ENCODE measurements at regions not wholly inside any gene's neighbourhood (a gene's known extent, or its start where the extent isn't known, plus 50 kb on each side); places are given as distances from the start of the nearest gene placed in this dataset.

DNA sequence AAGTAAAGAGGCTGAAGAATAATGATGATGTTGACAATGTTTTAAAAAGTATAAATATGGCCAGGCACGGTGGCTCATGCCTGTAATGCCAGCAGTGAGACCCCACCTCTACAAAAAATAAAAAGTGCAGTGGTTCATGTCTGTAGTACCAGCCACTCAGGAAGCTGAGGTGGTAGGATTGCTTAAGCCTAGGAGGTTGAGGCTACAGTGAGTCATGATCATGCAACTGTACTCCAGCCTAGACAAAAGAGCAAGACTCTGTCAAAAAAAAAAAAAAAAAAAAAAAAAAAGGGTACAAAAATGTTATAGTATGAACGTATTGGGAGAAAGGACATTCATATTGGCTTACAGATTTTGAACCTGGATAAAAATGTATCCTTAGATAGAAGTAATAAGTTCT lies 543.1 kb upstream of the IRAK1BP1 start:
- POLR2A ChIA-PET: no interaction called here
- H3K4me1 ChIP-seq (ENCODE audit: control insufficient read depth, insufficient read depth, low read length): no peaks in the 10 kb centered on the region
- TF ChIP-seq, protein P1, sequence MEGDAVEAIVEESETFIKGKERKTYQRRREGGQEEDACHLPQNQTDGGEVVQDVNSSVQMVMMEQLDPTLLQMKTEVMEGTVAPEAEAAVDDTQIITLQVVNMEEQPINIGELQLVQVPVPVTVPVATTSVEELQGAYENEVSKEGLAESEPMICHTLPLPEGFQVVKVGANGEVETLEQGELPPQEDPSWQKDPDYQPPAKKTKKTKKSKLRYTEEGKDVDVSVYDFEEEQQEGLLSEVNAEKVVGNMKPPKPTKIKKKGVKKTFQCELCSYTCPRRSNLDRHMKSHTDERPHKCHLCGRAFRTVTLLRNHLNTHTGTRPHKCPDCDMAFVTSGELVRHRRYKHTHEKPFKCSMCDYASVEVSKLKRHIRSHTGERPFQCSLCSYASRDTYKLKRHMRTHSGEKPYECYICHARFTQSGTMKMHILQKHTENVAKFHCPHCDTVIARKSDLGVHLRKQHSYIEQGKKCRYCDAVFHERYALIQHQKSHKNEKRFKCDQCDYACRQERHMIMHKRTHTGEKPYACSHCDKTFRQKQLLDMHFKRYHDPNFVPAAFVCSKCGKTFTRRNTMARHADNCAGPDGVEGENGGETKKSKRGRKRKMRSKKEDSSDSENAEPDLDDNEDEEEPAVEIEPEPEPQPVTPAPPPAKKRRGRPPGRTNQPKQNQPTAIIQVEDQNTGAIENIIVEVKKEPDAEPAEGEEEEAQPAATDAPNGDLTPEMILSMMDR (IDR thresholded peaks at IDR 0.05): no peak
- TF ChIP-seq POLR2AphosphoS5 (IDR thresholded peaks at IDR 0.05; ENCODE audit: low read depth, low read length) (no peak), SIN3A (IDR thresholded peaks at IDR 0.05; ENCODE audit: borderline replicate concordance, insufficient read depth, low read depth, low read length) (no peak), TCF7L2 (IDR thresholded peaks at IDR 0.05; ENCODE audit: low read depth, low read length) (no peak)
- TF ChIP-seq, protein P2, sequence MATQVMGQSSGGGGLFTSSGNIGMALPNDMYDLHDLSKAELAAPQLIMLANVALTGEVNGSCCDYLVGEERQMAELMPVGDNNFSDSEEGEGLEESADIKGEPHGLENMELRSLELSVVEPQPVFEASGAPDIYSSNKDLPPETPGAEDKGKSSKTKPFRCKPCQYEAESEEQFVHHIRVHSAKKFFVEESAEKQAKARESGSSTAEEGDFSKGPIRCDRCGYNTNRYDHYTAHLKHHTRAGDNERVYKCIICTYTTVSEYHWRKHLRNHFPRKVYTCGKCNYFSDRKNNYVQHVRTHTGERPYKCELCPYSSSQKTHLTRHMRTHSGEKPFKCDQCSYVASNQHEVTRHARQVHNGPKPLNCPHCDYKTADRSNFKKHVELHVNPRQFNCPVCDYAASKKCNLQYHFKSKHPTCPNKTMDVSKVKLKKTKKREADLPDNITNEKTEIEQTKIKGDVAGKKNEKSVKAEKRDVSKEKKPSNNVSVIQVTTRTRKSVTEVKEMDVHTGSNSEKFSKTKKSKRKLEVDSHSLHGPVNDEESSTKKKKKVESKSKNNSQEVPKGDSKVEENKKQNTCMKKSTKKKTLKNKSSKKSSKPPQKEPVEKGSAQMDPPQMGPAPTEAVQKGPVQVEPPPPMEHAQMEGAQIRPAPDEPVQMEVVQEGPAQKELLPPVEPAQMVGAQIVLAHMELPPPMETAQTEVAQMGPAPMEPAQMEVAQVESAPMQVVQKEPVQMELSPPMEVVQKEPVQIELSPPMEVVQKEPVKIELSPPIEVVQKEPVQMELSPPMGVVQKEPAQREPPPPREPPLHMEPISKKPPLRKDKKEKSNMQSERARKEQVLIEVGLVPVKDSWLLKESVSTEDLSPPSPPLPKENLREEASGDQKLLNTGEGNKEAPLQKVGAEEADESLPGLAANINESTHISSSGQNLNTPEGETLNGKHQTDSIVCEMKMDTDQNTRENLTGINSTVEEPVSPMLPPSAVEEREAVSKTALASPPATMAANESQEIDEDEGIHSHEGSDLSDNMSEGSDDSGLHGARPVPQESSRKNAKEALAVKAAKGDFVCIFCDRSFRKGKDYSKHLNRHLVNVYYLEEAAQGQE (IDR thresholded peaks at IDR 0.05; ENCODE audit: insufficient read depth in 1 of 2, low read depth in 2 of 2, low read length in 1 of 2): no peak
- intact Hi-C loops (cut with micrococcal nuclease; ENCODE audit: unreplicated experiment) (no loop called here), in situ Hi-C loops (cut with HindIII; ENCODE audit: low pct_unique_long_range_greater_than_20kb, low sequenced_read_pairs) (no loop called here)
- BruUV-seq (replicated peaks): no TSS peak
- no peaks in the 10 kb centered on the region for H3K36me3 ChIP-seq (ENCODE audit: control insufficient read depth, insufficient read depth, low read length)
- DNase-seq (ENCODE audit: low read depth, low spot score) (no peak), ATAC-seq (no peak)
- no peaks in the 10 kb centered on the region for H3K9me3 ChIP-seq (ENCODE audit: control insufficient read depth, insufficient read depth, low read depth, low read length)
- H3K4me3 ChIP-seq (ENCODE audit: low read depth in 2 of 2, low read length in 2 of 2): no peak overlapping the region
- H3K27me3 ChIP-seq (ENCODE audit: control insufficient read depth, insufficient read depth, low read length): no peaks in the 10 kb centered on the region
- H3K27ac ChIP-seq (ENCODE audit: low read length): no peak overlapping the region
- CTCF ChIA-PET: no interaction called here

DNA sequence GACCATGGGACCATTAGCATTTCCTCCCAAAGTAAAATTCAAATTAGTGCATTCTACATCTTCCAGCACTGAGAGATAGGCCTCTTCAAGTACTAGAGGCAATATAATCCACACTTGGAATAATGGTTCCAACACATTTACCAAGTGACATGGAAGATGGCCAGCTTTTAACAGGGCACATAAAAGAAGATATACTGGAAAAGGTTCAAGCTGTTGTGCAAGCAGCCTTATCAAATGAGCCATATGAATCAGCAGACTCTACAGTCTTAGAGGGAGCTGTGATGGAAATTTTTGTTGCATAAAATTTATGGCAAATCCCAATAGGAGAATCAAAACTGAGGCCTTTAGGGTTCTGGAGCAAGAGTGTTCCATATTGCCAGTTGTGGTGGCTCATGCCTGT lies 526.6 kb upstream of the IRAK1BP1 start:
- H3K27ac ChIP-seq (ENCODE audit: low read length): no peak overlapping the region
- H3K4me1 ChIP-seq (ENCODE audit: control insufficient read depth, insufficient read depth, low read length): no peaks in the 10 kb centered on the region
- H3K9me3 ChIP-seq (ENCODE audit: control insufficient read depth, insufficient read depth, low read depth, low read length): no peaks in the 10 kb centered on the region
- ChIA-PET CTCF (no interaction called here), POLR2A (no interaction called here)
- no peak for TF ChIP-seq SIN3A (IDR thresholded peaks at IDR 0.05; ENCODE audit: borderline replicate concordance, insufficient read depth, low read depth, low read length)
- TF ChIP-seq POLR2AphosphoS5 (IDR thresholded peaks at IDR 0.05; ENCODE audit: low read depth, low read length): no peak
- TF ChIP-seq, protein P1 (IDR thresholded peaks at IDR 0.05): no peak
- TF ChIP-seq TCF7L2 (IDR thresholded peaks at IDR 0.05; ENCODE audit: low read depth, low read length): no peak
- TF ChIP-seq, protein P2 (IDR thresholded peaks at IDR 0.05; ENCODE audit: insufficient read depth in 1 of 2, low read depth in 2 of 2, low read length in 1 of 2): no peak
- in situ Hi-C loops (cut with HindIII; ENCODE audit: low pct_unique_long_range_greater_than_20kb, low sequenced_read_pairs): no loop called here
- H3K4me3 ChIP-seq (ENCODE audit: low read depth in 2 of 2, low read length in 2 of 2): no peak overlapping the region
- no peaks in the 10 kb centered on the region for H3K36me3 ChIP-seq (ENCODE audit: control insufficient read depth, insufficient read depth, low read length)
- DNase-seq (ENCODE audit: low read depth, low spot score) (no peak), ATAC-seq (no peak)
- no TSS peak for BruUV-seq (replicated peaks)
- intact Hi-C loops (cut with micrococcal nuclease; ENCODE audit: unreplicated experiment): no loop called here
- H3K27me3 ChIP-seq (ENCODE audit: control insufficient read depth, insufficient read depth, low read length): no peaks in the 10 kb centered on the region

Data from Panc1 (cell line).